ENCODE measurements at regions not wholly inside any gene's neighbourhood (a gene's known extent, or its start where the extent isn't known, plus 50 kb on each side); places are given as distances from the start of the nearest gene placed in this dataset.
A peak's percentile ranks its signal among the peaks of the same experiment; 100 is the strongest.

GRCh38 chrX:22665818-22666217, 333.9 kb upstream of the DDX53 start:
- no peak for TF ChIP-seq CTCF (IDR thresholded peaks at IDR 0.05; ENCODE audit: low read depth, low read length, missing control alignments)
- in situ Hi-C loops (cut with HindIII; ENCODE audit: low sequenced_read_pairs) = no loop called here
- no peak overlapping the region for H3K4me3 ChIP-seq (ENCODE audit: low read depth, low read length)
- DNase-seq (ENCODE audit: low read depth) = no peak

GRCh38 chrX:22666441-22666840, 333.3 kb upstream of the DDX53 start:
- no peak for DNase-seq (ENCODE audit: low read depth)
- peak; percentile 5 for TF ChIP-seq CTCF (IDR thresholded peaks at IDR 0.05; ENCODE audit: low read depth, low read length, missing control alignments)
- in situ Hi-C loops (cut with HindIII; ENCODE audit: low sequenced_read_pairs) = no loop called here
- H3K4me3 ChIP-seq (ENCODE audit: low read depth, low read length) = no peak overlapping the region

GRCh38 chrX:22674932-22675331, 324.8 kb upstream of the DDX53 start:
- no peak overlapping the region for H3K4me3 ChIP-seq (ENCODE audit: low read depth, low read length)
- TF ChIP-seq CTCF (IDR thresholded peaks at IDR 0.05; ENCODE audit: low read depth, low read length, missing control alignments) = no peak
- in situ Hi-C loops (cut with HindIII; ENCODE audit: low sequenced_read_pairs) = no loop called here
- DNase-seq (ENCODE audit: low read depth) = no peak

GRCh38 chrX:22686138-22686541, 313.6 kb upstream of the DDX53 start:
- in situ Hi-C loops (cut with HindIII; ENCODE audit: low sequenced_read_pairs) = no loop called here
- TF ChIP-seq CTCF (IDR thresholded peaks at IDR 0.05; ENCODE audit: low read depth, low read length, missing control alignments) = no peak
- DNase-seq (ENCODE audit: low read depth) = peak; percentile 92
- no peak overlapping the region for H3K4me3 ChIP-seq (ENCODE audit: low read depth, low read length)

GRCh38 chrX:22689290-22689689, 310.5 kb upstream of the DDX53 start:
- TF ChIP-seq CTCF (IDR thresholded peaks at IDR 0.05; ENCODE audit: low read depth, low read length, missing control alignments) = no peak
- H3K4me3 ChIP-seq (ENCODE audit: low read depth, low read length) = no peak overlapping the region
- in situ Hi-C loops (cut with HindIII; ENCODE audit: low sequenced_read_pairs) = no loop called here
- no peak for DNase-seq (ENCODE audit: low read depth)

GRCh38 chrX:22690116-22690515, 309.6 kb upstream of the DDX53 start:
- H3K4me3 ChIP-seq (ENCODE audit: low read depth, low read length) = no peak overlapping the region
- no peak for TF ChIP-seq CTCF (IDR thresholded peaks at IDR 0.05; ENCODE audit: low read depth, low read length, missing control alignments)
- in situ Hi-C loops (cut with HindIII; ENCODE audit: low sequenced_read_pairs) = no loop called here
- no peak for DNase-seq (ENCODE audit: low read depth)

Measured in astrocyte of the cerebellum (primary cell).